NCI-H526 (cell line): ENCODE measurements at regions not wholly inside any gene's neighbourhood (a gene's known extent, or its start where the extent isn't known, plus 50 kb on each side); places are given as distances from the start of the nearest gene placed in this dataset.

Source experiments
- DNase-seq, 2 experiments: peaks; one replicate each; lab custom pipeline; 2025; lab: John Stamatoyannopoulos, UW

GRCh38 chr1:55331351-55331750 is 116.2 kb upstream of the USP24 start:
- no peak for DNase-seq

GRCh38 chr1:55329808-55330432 is 114.8 kb upstream of the USP24 start:
- no peak for DNase-seq

GRCh38 chr1:55329091-55329490 is 113.9 kb upstream of the USP24 start:
- DNase-seq: no peak

- no peak for DNase-seq
These were observed 111.5 kb upstream of the USP24 start for GRCh38 chr1:55326496-55327243.

- no peak for DNase-seq
These were observed 108.6 kb upstream of the USP24 start for GRCh38 chr1:55323760-55324159.

GRCh38 chr1:55322842-55323241 is 107.7 kb upstream of the USP24 start:
- no peak for DNase-seq

- peak; percentile 19 to 31 for DNase-seq
These were observed 106.8 kb upstream of the USP24 start for GRCh38 chr1:55321942-55322341.

GRCh38 chr1:55320891-55321290 is 105.7 kb upstream of the USP24 start:
- peak in 1 of 2 experiments; percentile 13 for DNase-seq

GRCh38 chr1:55318116-55318817 is 103.1 kb upstream of the USP24 start:
- no peak for DNase-seq

GRCh38 chr1:55317673-55318072 is 102.5 kb upstream of the USP24 start:
- DNase-seq: peak; percentile 79 to 83

- DNase-seq: no peak
These were observed 101.9 kb upstream of the USP24 start for GRCh38 chr1:55316947-55317662.

GRCh38 chr1:55316502-55316901 is 101.3 kb upstream of the USP24 start:
- peak in 1 of 2 experiments; percentile 7 for DNase-seq

- DNase-seq: no peak
These were observed 100.4 kb upstream of the USP24 start for GRCh38 chr1:55315552-55315951.

- DNase-seq: no peak
These were observed 99.6 kb upstream of the USP24 start for GRCh38 chr1:55314740-55315139.

GRCh38 chr1:55313903-55314302 is 98.7 kb upstream of the USP24 start:
- DNase-seq: no peak

GRCh38 chr1:55311979-55312378 is 96.8 kb upstream of the USP24 start:
- no peak for DNase-seq

GRCh38 chr1:55311057-55311641 is 96.0 kb upstream of the USP24 start:
- DNase-seq: no peak

GRCh38 chr1:55310505-55310971 is 95.4 kb upstream of the USP24 start:
- DNase-seq: no peak

GRCh38 chr1:55309786-55310504 is 94.8 kb upstream of the USP24 start:
- no peak for DNase-seq

GRCh38 chr1:55309053-55309452 is 93.9 kb upstream of the USP24 start:
- no peak for DNase-seq

- no peak for DNase-seq
These were observed 90.6 kb upstream of the USP24 start for GRCh38 chr1:55305735-55306134.
